ENCODE measurements at regions not wholly inside any gene's neighbourhood (a gene's known extent, or its start where the extent isn't known, plus 50 kb on each side); places are given as distances from the start of the nearest gene placed in this dataset.

DNA sequence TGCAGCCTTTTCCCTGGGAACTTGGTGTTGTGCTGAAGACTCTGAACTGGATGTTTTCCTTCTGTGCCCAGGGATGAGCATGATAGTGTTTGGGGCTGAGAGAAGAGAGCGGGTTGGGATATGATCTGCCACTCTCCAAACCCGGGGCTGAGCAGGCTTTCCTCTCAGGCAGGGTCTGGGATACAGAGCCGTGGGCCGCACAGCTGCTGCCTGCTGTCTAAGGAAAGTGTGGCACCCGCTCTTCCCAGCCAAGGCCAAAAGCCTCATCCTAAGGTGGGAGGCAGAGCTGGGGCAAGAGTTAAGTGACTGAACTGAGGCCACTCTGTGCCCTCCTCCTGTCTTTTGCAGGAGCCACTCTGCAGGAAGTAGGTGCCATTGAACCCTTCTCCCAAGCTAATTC lies 83.6 kb upstream of the PITX1 start:
- TF ChIP-seq, protein P1, sequence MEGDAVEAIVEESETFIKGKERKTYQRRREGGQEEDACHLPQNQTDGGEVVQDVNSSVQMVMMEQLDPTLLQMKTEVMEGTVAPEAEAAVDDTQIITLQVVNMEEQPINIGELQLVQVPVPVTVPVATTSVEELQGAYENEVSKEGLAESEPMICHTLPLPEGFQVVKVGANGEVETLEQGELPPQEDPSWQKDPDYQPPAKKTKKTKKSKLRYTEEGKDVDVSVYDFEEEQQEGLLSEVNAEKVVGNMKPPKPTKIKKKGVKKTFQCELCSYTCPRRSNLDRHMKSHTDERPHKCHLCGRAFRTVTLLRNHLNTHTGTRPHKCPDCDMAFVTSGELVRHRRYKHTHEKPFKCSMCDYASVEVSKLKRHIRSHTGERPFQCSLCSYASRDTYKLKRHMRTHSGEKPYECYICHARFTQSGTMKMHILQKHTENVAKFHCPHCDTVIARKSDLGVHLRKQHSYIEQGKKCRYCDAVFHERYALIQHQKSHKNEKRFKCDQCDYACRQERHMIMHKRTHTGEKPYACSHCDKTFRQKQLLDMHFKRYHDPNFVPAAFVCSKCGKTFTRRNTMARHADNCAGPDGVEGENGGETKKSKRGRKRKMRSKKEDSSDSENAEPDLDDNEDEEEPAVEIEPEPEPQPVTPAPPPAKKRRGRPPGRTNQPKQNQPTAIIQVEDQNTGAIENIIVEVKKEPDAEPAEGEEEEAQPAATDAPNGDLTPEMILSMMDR (IDR thresholded peaks at IDR 0.05), result no peak
- no peak for TF ChIP-seq POLR2A (IDR thresholded peaks at IDR 0.05)

Data from lower leg skin (tissue), 3 donors.